ENCODE measurements at regions not wholly inside any gene's neighbourhood (a gene's known extent, or its start where the extent isn't known, plus 50 kb on each side); places are given as distances from the start of the nearest gene placed in this dataset.

DNA sequence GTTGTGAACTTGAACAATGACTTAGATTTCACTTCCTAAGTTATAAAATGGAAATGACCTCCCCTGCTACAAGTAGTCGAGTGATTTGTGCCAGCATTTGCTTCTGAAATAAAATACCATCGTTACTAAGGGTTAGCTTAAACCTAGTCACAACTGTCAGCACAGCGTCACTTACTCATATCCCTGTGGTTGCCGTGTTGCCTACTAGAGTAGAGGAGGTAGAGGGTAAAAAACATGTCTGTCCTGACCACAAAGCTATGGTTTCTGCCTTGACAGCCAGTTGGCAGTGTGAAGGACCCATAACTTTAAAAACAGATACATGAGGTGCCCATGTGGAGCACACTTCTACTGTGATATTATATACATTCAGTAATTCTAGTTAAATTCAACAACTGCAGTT is 234.2 kb upstream of the RGS6 start:
- WGBS, 5 donors = 82 to 93% (median 89%) methylated on average over 4 of the region's 4 CpGs
- TF ChIP-seq, protein P1, sequence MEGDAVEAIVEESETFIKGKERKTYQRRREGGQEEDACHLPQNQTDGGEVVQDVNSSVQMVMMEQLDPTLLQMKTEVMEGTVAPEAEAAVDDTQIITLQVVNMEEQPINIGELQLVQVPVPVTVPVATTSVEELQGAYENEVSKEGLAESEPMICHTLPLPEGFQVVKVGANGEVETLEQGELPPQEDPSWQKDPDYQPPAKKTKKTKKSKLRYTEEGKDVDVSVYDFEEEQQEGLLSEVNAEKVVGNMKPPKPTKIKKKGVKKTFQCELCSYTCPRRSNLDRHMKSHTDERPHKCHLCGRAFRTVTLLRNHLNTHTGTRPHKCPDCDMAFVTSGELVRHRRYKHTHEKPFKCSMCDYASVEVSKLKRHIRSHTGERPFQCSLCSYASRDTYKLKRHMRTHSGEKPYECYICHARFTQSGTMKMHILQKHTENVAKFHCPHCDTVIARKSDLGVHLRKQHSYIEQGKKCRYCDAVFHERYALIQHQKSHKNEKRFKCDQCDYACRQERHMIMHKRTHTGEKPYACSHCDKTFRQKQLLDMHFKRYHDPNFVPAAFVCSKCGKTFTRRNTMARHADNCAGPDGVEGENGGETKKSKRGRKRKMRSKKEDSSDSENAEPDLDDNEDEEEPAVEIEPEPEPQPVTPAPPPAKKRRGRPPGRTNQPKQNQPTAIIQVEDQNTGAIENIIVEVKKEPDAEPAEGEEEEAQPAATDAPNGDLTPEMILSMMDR (IDR thresholded peaks at IDR 0.05) = no peak
- TF ChIP-seq POLR2AphosphoS5 (IDR thresholded peaks at IDR 0.05) (no peak), POLR2A (IDR thresholded peaks at IDR 0.05) (no peak), EP300 (IDR thresholded peaks at IDR 0.05) (no peak)
- Histone ChIP-seq H3K27ac (no peak overlapping the region), H3K27me3 (no peaks in the 10 kb centered on the region), H3K4me1 (no peaks in the 10 kb centered on the region), H3K36me3 (peaks cover 0 to 26% (median 22%) of the 10 kb centered on the region in 4 donors), H3K4me3 (no peak overlapping the region), H3K9me3 (no peaks in the 10 kb centered on the region)
- no peak for DNase-seq
- intact Hi-C loops (cut with DNase I; ENCODE audit: low total_unique reads) = no loop called here

- no peak for TF ChIP-seq POLR2AphosphoS5 (IDR thresholded peaks at IDR 0.05)
- TF ChIP-seq POLR2A (IDR thresholded peaks at IDR 0.05) = no peak
- TF ChIP-seq, protein P1 (IDR thresholded peaks at IDR 0.05) = no peak
- no peak for TF ChIP-seq EP300 (IDR thresholded peaks at IDR 0.05)
- WGBS, 5 donors = 78 to 96% (median 94%) methylated on average over 4 of the region's 4 CpGs
- Histone ChIP-seq H3K27ac (no peak overlapping the region), H3K4me1 (no peaks in the 10 kb centered on the region), H3K9me3 (no peaks in the 10 kb centered on the region), H3K36me3 (peaks cover 0 to 30% (median 24%) of the 10 kb centered on the region in 4 donors), H3K27me3 (no peaks in the 10 kb centered on the region), H3K4me3 (no peak overlapping the region)
- DNase-seq = peak in 1 of 2 donors; percentile 73
- intact Hi-C loops (cut with DNase I; ENCODE audit: low total_unique reads) = no loop called here
Measured at GRCh38 chr14:71698673-71699072, 233.6 kb upstream of the RGS6 start.

DNA sequence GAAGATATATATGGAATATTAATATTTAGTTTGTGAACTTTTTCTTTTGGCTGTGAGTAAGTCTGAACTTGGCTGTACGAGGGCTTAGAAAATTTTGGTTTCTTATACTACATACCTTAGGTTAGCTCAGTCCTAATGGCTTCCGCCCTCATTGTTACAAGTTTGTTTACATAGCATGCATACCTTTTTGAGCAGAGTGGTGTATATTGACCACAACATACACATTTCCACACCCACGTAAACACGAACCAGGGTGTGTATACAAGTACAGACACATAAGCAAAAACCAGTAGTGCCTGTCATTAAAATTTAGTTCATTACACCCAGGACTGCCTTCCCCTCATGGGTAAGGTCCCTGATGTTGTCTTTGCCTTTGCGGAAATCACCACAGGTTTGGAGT is 230.2 kb upstream of the RGS6 start:
- Histone ChIP-seq H3K36me3 (peaks cover 0 to 55% (median 51%) of the 10 kb centered on the region in 4 donors), H3K4me1 (no peaks in the 10 kb centered on the region), H3K4me3 (no peak overlapping the region), H3K27me3 (no peaks in the 10 kb centered on the region), H3K9me3 (no peaks in the 10 kb centered on the region), H3K27ac (no peak overlapping the region)
- no peak for TF ChIP-seq POLR2A (IDR thresholded peaks at IDR 0.05)
- TF ChIP-seq POLR2AphosphoS5 (IDR thresholded peaks at IDR 0.05) = no peak
- TF ChIP-seq EP300 (IDR thresholded peaks at IDR 0.05) = no peak
- TF ChIP-seq, protein P1 (IDR thresholded peaks at IDR 0.05) = no peak
- intact Hi-C loops (cut with DNase I; ENCODE audit: low total_unique reads) = no loop called here
- DNase-seq = no peak
- WGBS, 5 donors = 70 to 86% (median 80%) methylated on average over 5 of the region's 5 CpGs

- Histone ChIP-seq H3K4me1 (no peaks in the 10 kb centered on the region), H3K27ac (no peak overlapping the region), H3K4me3 (no peak overlapping the region), H3K27me3 (no peaks in the 10 kb centered on the region), H3K9me3 (no peaks in the 10 kb centered on the region), H3K36me3 (peaks cover 0 to 58% (median 53%) of the 10 kb centered on the region in 4 donors)
- intact Hi-C loops (cut with DNase I; ENCODE audit: low total_unique reads) = no loop called here
- TF ChIP-seq, protein P1 (IDR thresholded peaks at IDR 0.05) = no peak
- TF ChIP-seq POLR2A (IDR thresholded peaks at IDR 0.05) (no peak), EP300 (IDR thresholded peaks at IDR 0.05) (no peak), POLR2AphosphoS5 (IDR thresholded peaks at IDR 0.05) (no peak)
- DNase-seq = no peak
- WGBS, 5 donors = 73 to 85% (median 78%) methylated on average over 2 of the region's 2 CpGs
Measured at GRCh38 chr14:71702786-71703185, 229.4 kb upstream of the RGS6 start.

Data from stomach (tissue), 8 donors.